GM12878 (cell line): ENCODE measurements at regions not wholly inside any gene's neighbourhood (a gene's known extent, or its start where the extent isn't known, plus 50 kb on each side); places are given as distances from the start of the nearest gene placed in this dataset.

Experiments used
- CEBPB ChIP-seq, 2 experiments: fragments of 150-350 bp in 1 of 2; IDR thresholded peaks; 2 replicates each; pipeline ENCODE4 v1.6.1; 2012 to 2014; ENCODE audit warnings: low read depth in 2 of 2, low read length in 2 of 2, borderline replicate concordance in 1 of 2, inconsistent platforms in 1 of 2
- CTCF ChIP-seq, 3 experiments: IDR thresholded peaks in 2 of 3; conservative IDR thresholded peaks in 1 of 3; 2 replicates each; pipeline ENCODE4 v1.5.1; 2011; ENCODE audit warnings: low read depth in 3 of 3, low read length in 3 of 3, mild to moderate bottlenecking in 3 of 3, control low read depth in 2 of 3, moderate library complexity in 2 of 3, inconsistent platforms in 1 of 3, mixed read lengths in 1 of 3; ENCODE audit not compliant: control insufficient read depth in 2 of 3, insufficient read depth in 1 of 3; ENCODE audit errors: extremely low read depth in 1 of 3
- E4F1 ChIP-seq: fragments of 450-650 bp; IDR thresholded peaks from 2 replicates; pipeline ENCODE4 v1.6.1; 2018; ENCODE audit warnings: borderline replicate concordance, mild to moderate bottlenecking; ENCODE audit not compliant: partially characterized antibody
- ETV6 ChIP-seq, 2 experiments: fragments of 450-650 bp in 1 of 2; IDR thresholded peaks in 1 of 2; conservative IDR thresholded peaks in 1 of 2; 2 replicates each; pipeline ENCODE4 v1.6.1; 2014; ENCODE audit warnings: antibody characterized with exemption in 1 of 2, borderline replicate concordance in 1 of 2, low read depth in 1 of 2, mild to moderate bottlenecking in 1 of 2, moderate library complexity in 1 of 2
- EZH2 ChIP-seq: IDR thresholded peaks from 2 replicates; pipeline ENCODE4 v1.6.1; 2012; ENCODE audit warnings: low read depth, mild to moderate bottlenecking, control low read depth, inconsistent platforms, low read length, borderline replicate concordance; ENCODE audit not compliant: control insufficient read depth
- HDAC2 ChIP-seq: fragments of 200-600 bp; sonication (generic); IDR thresholded peaks from 2 replicates; pipeline ENCODE4 v1.6.1; 2017
- IKZF2 ChIP-seq, 2 experiments: fragments of 450-650 bp; IDR thresholded peaks; 2 replicates each; pipeline ENCODE4 v1.6.1; 2017; ENCODE audit warnings: mild to moderate bottlenecking in 2 of 2, moderate library complexity in 2 of 2
- JUNB ChIP-seq: IDR thresholded peaks from 2 replicates; pipeline ENCODE4 v1.6.1; 2016; ENCODE audit warnings: antibody characterized with exemption, mild to moderate bottlenecking
- KDM1A ChIP-seq: fragments of 200-600 bp; sonication (generic); IDR thresholded peaks from 2 replicates; pipeline ENCODE4 v1.6.1; 2016; ENCODE audit warnings: borderline replicate concordance
- POLR2A ChIP-seq: IDR thresholded peaks from 2 replicates; pipeline ENCODE4 v1.6.1; 2011; ENCODE audit warnings: low read depth, mild to moderate bottlenecking, low read length
- POLR2AphosphoS5 ChIP-seq: IDR thresholded peaks from 2 replicates; pipeline ENCODE4 v1.6.1; 2011; ENCODE audit warnings: mild to moderate bottlenecking, low read length, inconsistent platforms
- SMARCA5 ChIP-seq: fragments of 450-650 bp; IDR thresholded peaks from 2 replicates; pipeline ENCODE4 v1.6.1; 2017; ENCODE audit warnings: mild to moderate bottlenecking
- ZBTB11 ChIP-seq: fragments of 450-650 bp; formaldehyde crosslinking; IDR thresholded peaks from 2 replicates; pipeline ENCODE4 v1.5.0; 2022; ENCODE audit warnings: mild to moderate bottlenecking, missing genetic modification characterization

- no peak for TF ChIP-seq SMARCA5
- no peak for TF ChIP-seq CTCF (IDR thresholded peaks at IDR 0.05 in 2 of 3, conservative IDR thresholded peaks at IDR 0.05 in 1 of 3; ENCODE audit: control insufficient read depth in 2 of 3, extremely low read depth in 1 of 3, insufficient read depth in 1 of 3, low read depth in 3 of 3, low read length in 3 of 3)
- no peak for TF ChIP-seq POLR2AphosphoS5
- TF ChIP-seq KDM1A: no peak
- no peak for TF ChIP-seq ZBTB11 (CRISPR knock-in tag)
- no peak for TF ChIP-seq JUNB
- TF ChIP-seq ETV6 (conservative IDR thresholded peaks at IDR 0.05 in 1 of 2, IDR thresholded peaks at IDR 0.05 in 1 of 2; ENCODE audit: borderline replicate concordance in 1 of 2, low read depth in 1 of 2): no peak
- TF ChIP-seq CEBPB (IDR thresholded peaks at IDR 0.05; ENCODE audit: borderline replicate concordance in 1 of 2, low read depth in 2 of 2, low read length in 2 of 2): no peak
- TF ChIP-seq E4F1: no peak
- no peak for TF ChIP-seq HDAC2
- no peak for TF ChIP-seq POLR2A
- no peak for TF ChIP-seq IKZF2 (IDR thresholded peaks at IDR 0.05)
- TF ChIP-seq EZH2: no peak
These were observed 864.2 kb downstream of the TRHDE start for GRCh38 chr12:73136386-73136785.
